GM19468 (cell line): ENCODE measurements at regions not wholly inside any gene's neighbourhood (a gene's known extent, or its start where the extent isn't known, plus 50 kb on each side); places are given as distances from the start of the nearest gene placed in this dataset.

Source experiments
- ATAC-seq: cut with Tn5 transposase; IDR thresholded peaks from one replicate; pipeline ENCODE4 v1.9.1; 2021; ENCODE audit warnings: mild to moderate bottlenecking, moderate library complexity, moderate number of reproducible peaks; ENCODE audit not compliant: unreplicated experiment; ENCODE audit errors: extremely low read depth

GRCh38 chr3:14284694-14285547, 106.3 kb downstream of the LSM3 start:
- no peak for ATAC-seq

GRCh38 chr3:14285548-14285925, 106.9 kb downstream of the LSM3 start:
- ATAC-seq, result no peak

GRCh38 chr3:14286887-14287500, 108.4 kb downstream of the LSM3 start:
- no peak for ATAC-seq

- no peak for ATAC-seq
Measured at GRCh38 chr3:14288177-14288788, 109.7 kb downstream of the LSM3 start.

- no peak for ATAC-seq
Measured at GRCh38 chr3:14288833-14289451, 110.3 kb downstream of the LSM3 start.

- ATAC-seq, result no peak
Measured at GRCh38 chr3:14289590-14290461, 111.2 kb downstream of the LSM3 start.

- ATAC-seq, result no peak
Measured at GRCh38 chr3:14290631-14291385, 111.6 kb upstream of the SLC6A6 start.

GRCh38 chr3:14295037-14295436, 107.4 kb upstream of the SLC6A6 start:
- ATAC-seq, result no peak

- no peak for ATAC-seq
Measured at GRCh38 chr3:14295801-14296200, 106.6 kb upstream of the SLC6A6 start.

GRCh38 chr3:14297305-14297704, 105.1 kb upstream of the SLC6A6 start:
- no peak for ATAC-seq

- ATAC-seq, result no peak
Measured at GRCh38 chr3:14297784-14298236, 104.6 kb upstream of the SLC6A6 start.

GRCh38 chr3:14298442-14298841, 104.0 kb upstream of the SLC6A6 start:
- no peak for ATAC-seq

GRCh38 chr3:14298991-14299555, 103.3 kb upstream of the SLC6A6 start:
- ATAC-seq, result no peak

GRCh38 chr3:14299767-14300166, 102.6 kb upstream of the SLC6A6 start:
- no peak for ATAC-seq

GRCh38 chr3:14300721-14301399, 101.5 kb upstream of the SLC6A6 start:
- no peak for ATAC-seq

GRCh38 chr3:14301558-14301957, 100.8 kb upstream of the SLC6A6 start:
- no peak for ATAC-seq

GRCh38 chr3:14303336-14304100, 98.9 kb upstream of the SLC6A6 start:
- ATAC-seq, result no peak
